SK-N-SH treated with all-trans-retinoic acid at 6 μM for 48 hours (cell line): ENCODE measurements at regions not wholly inside any gene's neighbourhood (a gene's known extent, or its start where the extent isn't known, plus 50 kb on each side); places are given as distances from the start of the nearest gene placed in this dataset.

ENCODE experiments used
- ATAC-seq: fragments of 200-7000 bp; cut with Tn5 transposase; 3 replicates; pipeline ENCODE4 v1.9.1; 2020; ENCODE audit warnings: mild to moderate bottlenecking, moderate library complexity
- BACH2 ChIP-seq: fragments of 250-450 bp; sonication (Bioruptor Pico); IDR thresholded peaks from 2 replicates; pipeline ENCODE4 v1.9.0; 2021; ENCODE audit warnings: mild to moderate bottlenecking, borderline replicate concordance
- CSDC2 ChIP-seq: fragments of 250-450 bp; sonication (Bioruptor Pico); IDR thresholded peaks from 2 replicates; pipeline ENCODE4 v1.5.0; 2020; ENCODE audit warnings: mild to moderate bottlenecking, moderate library complexity
- ESRRG ChIP-seq: fragments of 250-450 bp; sonication (Bioruptor Pico); IDR thresholded peaks from 2 replicates; pipeline ENCODE4 v1.6.1; 2021; ENCODE audit warnings: mild to moderate bottlenecking
- GLIS3 ChIP-seq: fragments of 250-450 bp; sonication (Bioruptor Pico); IDR thresholded peaks from 2 replicates; pipeline ENCODE4 v1.5.0; 2020; ENCODE audit warnings: mild to moderate bottlenecking, moderate library complexity
- RARB ChIP-seq: fragments of 250-450 bp; sonication (Bioruptor Pico); IDR thresholded peaks from 2 replicates; pipeline ENCODE4 v1.8.0; 2021; ENCODE audit warnings: mild to moderate bottlenecking, moderate library complexity
- SNAI2 ChIP-seq: fragments of 250-450 bp; sonication (Bioruptor Pico); IDR thresholded peaks from 2 replicates; pipeline ENCODE4 v1.5.0; 2020; ENCODE audit warnings: mild to moderate bottlenecking, moderate library complexity
- TCF4 ChIP-seq: fragments of 250-450 bp; sonication (Bioruptor Pico); IDR thresholded peaks from 2 replicates; pipeline ENCODE4 v1.8.0; 2021; ENCODE audit warnings: mild to moderate bottlenecking, moderate library complexity, borderline replicate concordance
- TOX ChIP-seq: fragments of 250-450 bp; sonication (Bioruptor Pico); IDR thresholded peaks from 2 replicates; pipeline ENCODE4 v1.8.0; 2021; ENCODE audit warnings: mild to moderate bottlenecking, moderate library complexity, borderline replicate concordance
- ZC3H10 ChIP-seq: fragments of 250-450 bp; sonication (Bioruptor Pico); IDR thresholded peaks from 2 replicates; pipeline ENCODE4 v1.5.1; 2021; ENCODE audit warnings: mild to moderate bottlenecking, moderate library complexity
- ZFP30 ChIP-seq: fragments of 450-650 bp; formaldehyde crosslinking; IDR thresholded peaks from 2 replicates; pipeline ENCODE4 v1.5.0; 2022; ENCODE audit warnings: mild to moderate bottlenecking, moderate library complexity
- ZNF565 ChIP-seq: fragments of 450-650 bp; formaldehyde crosslinking; conservative IDR thresholded peaks from 2 replicates; pipeline ENCODE4 v1.5.0; 2020; ENCODE audit warnings: low read depth, mild to moderate bottlenecking, moderate library complexity
- ZNF8 ChIP-seq: fragments of 450-650 bp; formaldehyde crosslinking; IDR thresholded peaks from 2 replicates; pipeline ENCODE4 v1.5.0; 2020; ENCODE audit warnings: mild to moderate bottlenecking, moderate library complexity
- TF ChIP-seq, protein P1 (sequence below): fragments of 250-450 bp; sonication (Bioruptor Pico); IDR thresholded peaks from 2 replicates; pipeline ENCODE4 v1.5.1; 2021; ENCODE audit warnings: mild to moderate bottlenecking, moderate library complexity
- TF ChIP-seq, protein P2 (sequence below): fragments of 250-450 bp; sonication (Bioruptor Pico); IDR thresholded peaks from 2 replicates; pipeline ENCODE4 v1.8.0; 2021; ENCODE audit warnings: low read depth, mild to moderate bottlenecking, moderate library complexity, borderline replicate concordance
- TF ChIP-seq, protein P3 (sequence below): fragments of 250-450 bp; sonication (Bioruptor Pico); IDR thresholded peaks from 2 replicates; pipeline ENCODE4 v1.5.1; 2020; ENCODE audit warnings: low read depth, mild to moderate bottlenecking, moderate library complexity
- TF ChIP-seq, protein P4 (sequence below): fragments of 250-450 bp; sonication (Bioruptor Pico); IDR thresholded peaks from 2 replicates; pipeline ENCODE4 v1.5.0; 2020; ENCODE audit warnings: mild to moderate bottlenecking, moderate library complexity

DNA sequence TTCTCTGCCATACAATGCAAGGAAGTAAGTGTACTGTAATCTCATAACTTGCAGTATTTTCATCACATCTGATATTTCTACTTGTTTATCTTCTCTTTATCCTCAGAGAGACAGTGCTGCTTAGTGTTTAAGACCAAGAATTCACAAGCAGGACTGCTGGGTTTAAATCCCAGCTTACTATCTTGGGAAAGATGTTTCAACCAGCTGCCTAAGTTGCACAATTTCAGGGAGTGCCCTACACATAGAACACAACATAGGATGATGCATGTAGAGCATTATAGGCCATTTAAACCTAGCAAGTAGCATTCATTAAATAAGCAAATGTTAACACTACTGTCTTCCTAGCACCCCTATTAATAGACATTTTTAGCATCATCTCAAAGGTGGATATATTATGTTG lies 205.2 kb upstream of the CEP162 start:
- no peak for ATAC-seq
- TF ChIP-seq ESRRG (CRISPR knock-in tag) (no peak), ZNF8 (CRISPR knock-in tag) (no peak), GLIS3 (CRISPR knock-in tag) (no peak), CSDC2 (no peak), TOX (CRISPR knock-in tag) (no peak)
- TF ChIP-seq, protein P1, sequence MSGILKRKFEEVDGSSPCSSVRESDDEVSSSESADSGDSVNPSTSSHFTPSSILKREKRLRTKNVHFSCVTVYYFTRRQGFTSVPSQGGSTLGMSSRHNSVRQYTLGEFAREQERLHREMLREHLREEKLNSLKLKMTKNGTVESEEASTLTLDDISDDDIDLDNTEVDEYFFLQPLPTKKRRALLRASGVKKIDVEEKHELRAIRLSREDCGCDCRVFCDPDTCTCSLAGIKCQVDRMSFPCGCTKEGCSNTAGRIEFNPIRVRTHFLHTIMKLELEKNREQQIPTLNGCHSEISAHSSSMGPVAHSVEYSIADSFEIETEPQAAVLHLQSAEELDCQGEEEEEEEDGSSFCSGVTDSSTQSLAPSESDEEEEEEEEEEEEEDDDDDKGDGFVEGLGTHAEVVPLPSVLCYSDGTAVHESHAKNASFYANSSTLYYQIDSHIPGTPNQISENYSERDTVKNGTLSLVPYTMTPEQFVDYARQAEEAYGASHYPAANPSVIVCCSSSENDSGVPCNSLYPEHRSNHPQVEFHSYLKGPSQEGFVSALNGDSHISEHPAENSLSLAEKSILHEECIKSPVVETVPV (CRISPR knock-in tag): no peak
- TF ChIP-seq, protein P2, sequence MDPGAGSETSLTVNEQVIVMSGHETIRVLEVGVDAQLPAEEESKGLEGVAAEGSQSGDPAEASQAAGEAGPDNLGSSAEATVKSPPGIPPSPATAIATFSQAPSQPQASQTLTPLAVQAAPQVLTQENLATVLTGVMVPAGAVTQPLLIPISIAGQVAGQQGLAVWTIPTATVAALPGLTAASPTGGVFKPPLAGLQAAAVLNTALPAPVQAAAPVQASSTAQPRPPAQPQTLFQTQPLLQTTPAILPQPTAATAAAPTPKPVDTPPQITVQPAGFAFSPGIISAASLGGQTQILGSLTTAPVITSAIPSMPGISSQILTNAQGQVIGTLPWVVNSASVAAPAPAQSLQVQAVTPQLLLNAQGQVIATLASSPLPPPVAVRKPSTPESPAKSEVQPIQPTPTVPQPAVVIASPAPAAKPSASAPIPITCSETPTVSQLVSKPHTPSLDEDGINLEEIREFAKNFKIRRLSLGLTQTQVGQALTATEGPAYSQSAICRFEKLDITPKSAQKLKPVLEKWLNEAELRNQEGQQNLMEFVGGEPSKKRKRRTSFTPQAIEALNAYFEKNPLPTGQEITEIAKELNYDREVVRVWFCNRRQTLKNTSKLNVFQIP (CRISPR knock-in tag): no peak
- TF ChIP-seq, protein P3, sequence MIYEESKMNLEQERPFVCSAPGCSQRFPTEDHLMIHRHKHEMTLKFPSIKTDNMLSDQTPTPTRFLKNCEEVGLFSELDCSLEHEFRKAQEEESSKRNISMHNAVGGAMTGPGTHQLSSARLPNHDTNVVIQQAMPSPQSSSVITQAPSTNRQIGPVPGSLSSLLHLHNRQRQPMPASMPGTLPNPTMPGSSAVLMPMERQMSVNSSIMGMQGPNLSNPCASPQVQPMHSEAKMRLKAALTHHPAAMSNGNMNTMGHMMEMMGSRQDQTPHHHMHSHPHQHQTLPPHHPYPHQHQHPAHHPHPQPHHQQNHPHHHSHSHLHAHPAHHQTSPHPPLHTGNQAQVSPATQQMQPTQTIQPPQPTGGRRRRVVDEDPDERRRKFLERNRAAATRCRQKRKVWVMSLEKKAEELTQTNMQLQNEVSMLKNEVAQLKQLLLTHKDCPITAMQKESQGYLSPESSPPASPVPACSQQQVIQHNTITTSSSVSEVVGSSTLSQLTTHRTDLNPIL (CRISPR knock-in tag): no peak
- TF ChIP-seq, protein P4, sequence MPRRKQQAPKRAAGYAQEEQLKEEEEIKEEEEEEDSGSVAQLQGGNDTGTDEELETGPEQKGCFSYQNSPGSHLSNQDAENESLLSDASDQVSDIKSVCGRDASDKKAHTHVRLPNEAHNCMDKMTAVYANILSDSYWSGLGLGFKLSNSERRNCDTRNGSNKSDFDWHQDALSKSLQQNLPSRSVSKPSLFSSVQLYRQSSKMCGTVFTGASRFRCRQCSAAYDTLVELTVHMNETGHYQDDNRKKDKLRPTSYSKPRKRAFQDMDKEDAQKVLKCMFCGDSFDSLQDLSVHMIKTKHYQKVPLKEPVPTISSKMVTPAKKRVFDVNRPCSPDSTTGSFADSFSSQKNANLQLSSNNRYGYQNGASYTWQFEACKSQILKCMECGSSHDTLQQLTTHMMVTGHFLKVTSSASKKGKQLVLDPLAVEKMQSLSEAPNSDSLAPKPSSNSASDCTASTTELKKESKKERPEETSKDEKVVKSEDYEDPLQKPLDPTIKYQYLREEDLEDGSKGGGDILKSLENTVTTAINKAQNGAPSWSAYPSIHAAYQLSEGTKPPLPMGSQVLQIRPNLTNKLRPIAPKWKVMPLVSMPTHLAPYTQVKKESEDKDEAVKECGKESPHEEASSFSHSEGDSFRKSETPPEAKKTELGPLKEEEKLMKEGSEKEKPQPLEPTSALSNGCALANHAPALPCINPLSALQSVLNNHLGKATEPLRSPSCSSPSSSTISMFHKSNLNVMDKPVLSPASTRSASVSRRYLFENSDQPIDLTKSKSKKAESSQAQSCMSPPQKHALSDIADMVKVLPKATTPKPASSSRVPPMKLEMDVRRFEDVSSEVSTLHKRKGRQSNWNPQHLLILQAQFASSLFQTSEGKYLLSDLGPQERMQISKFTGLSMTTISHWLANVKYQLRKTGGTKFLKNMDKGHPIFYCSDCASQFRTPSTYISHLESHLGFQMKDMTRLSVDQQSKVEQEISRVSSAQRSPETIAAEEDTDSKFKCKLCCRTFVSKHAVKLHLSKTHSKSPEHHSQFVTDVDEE (CRISPR knock-in tag): no peak

DNA sequence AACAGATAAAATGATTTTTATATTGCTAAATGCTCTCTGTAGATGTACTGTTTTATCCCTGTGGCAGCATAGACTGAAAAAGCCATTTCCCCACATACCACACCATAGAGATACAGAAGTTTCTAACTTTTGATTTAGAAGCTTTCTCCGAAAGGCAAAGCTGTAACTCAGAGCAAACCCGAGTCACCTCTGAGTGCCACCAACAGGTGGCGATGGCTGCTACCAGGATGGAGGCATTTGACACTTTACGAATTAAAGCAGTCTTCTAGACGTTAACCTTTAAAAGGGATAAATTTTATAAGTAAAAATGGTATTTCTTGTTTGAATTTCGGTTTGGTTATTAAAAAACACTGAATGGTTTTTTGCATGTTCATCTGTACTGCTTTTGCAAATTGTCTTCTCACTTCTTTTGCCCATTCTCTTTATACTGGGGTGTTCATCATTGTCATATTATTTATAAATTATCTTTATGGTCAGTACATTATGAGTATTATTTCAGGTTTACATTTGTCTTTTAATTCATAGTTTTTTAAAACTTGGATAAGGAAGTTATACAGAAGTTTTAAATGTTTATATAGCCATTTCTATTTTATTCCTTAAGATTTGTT lies 201.0 kb upstream of the CEP162 start:
- TF ChIP-seq BACH2 (CRISPR knock-in tag) (no peak), ZNF565 (CRISPR knock-in tag) (no peak), SNAI2 (no peak), ZC3H10 (CRISPR knock-in tag) (no peak), GLIS3 (CRISPR knock-in tag) (no peak), ZFP30 (CRISPR knock-in tag) (no peak), TCF4 (CRISPR knock-in tag) (no peak), ZNF8 (CRISPR knock-in tag) (no peak), TOX (CRISPR knock-in tag) (no peak), RARB (CRISPR knock-in tag) (no peak)
- TF ChIP-seq, protein P2 (CRISPR knock-in tag): no peak
- TF ChIP-seq, protein P4 (CRISPR knock-in tag): no peak
- TF ChIP-seq, protein P3 (CRISPR knock-in tag): no peak
- peak; percentile 96 for ATAC-seq
